Transverse colon (tissue), 4 donors: ENCODE measurements at regions not wholly inside any gene's neighbourhood (a gene's known extent, or its start where the extent isn't known, plus 50 kb on each side); places are given as distances from the start of the nearest gene placed in this dataset.

Experiments used
- CTCF ChIP-seq, 5 experiments: fragments of 200-600 bp in 3 of 5; fragments of 450-650 bp in 2 of 5; sonication (generic) in 3 of 5; IDR thresholded peaks; 1 replicate in 2 of 5; 2 replicates in 3 of 5; pipeline ENCODE4 v1.5.1; 2016 to 2017; ENCODE audit warnings: antibody characterized with exemption in 5 of 5, inconsistent platforms in 3 of 5, mild to moderate bottlenecking in 2 of 5, moderate library complexity in 1 of 5
- EP300 ChIP-seq: sonication (generic); formaldehyde crosslinking; IDR thresholded peaks from one replicate; pipeline ENCODE4 v1.6.1; 2017; ENCODE audit warnings: antibody characterized with exemption, low read depth
- POLR2A ChIP-seq: fragments of 450-650 bp; IDR thresholded peaks from one replicate; pipeline ENCODE4 v1.6.1; 2016; ENCODE audit warnings: antibody characterized with exemption, mild to moderate bottlenecking, moderate library complexity
- POLR2AphosphoS5 ChIP-seq, 3 donors: sonication (generic); formaldehyde crosslinking; IDR thresholded peaks; one replicate each; pipeline ENCODE4 v1.6.1; 2016; ENCODE audit warnings: antibody characterized with exemption in 3 of 3

GRCh38 chr12:113725557-113725876, 240.6 kb downstream of the RBM19 start:
- TF ChIP-seq CTCF (IDR thresholded peaks at IDR 0.05): no peak
- TF ChIP-seq POLR2AphosphoS5 (IDR thresholded peaks at IDR 0.05): no peak
- TF ChIP-seq POLR2A: no peak
- no peak for TF ChIP-seq EP300
